Activated CD4-positive, alpha-beta T cell treated with anti-CD3 and anti-CD28 coated beads, Interleukin-2, amount 10 ng/mL, durations not matched to agents 7 days and 5 days (primary cell): ENCODE measurements at regions not wholly inside any gene's neighbourhood (a gene's known extent, or its start where the extent isn't known, plus 50 kb on each side); places are given as distances from the start of the nearest gene placed in this dataset.
A peak's percentile ranks its signal among the peaks of the same experiment; 100 is the strongest.
"Not testable (repeated sequence)": the region's sequence is repeated elsewhere in the genome, so short reads cannot be mapped to it uniquely, and the experiment has no call there.

Experiments
- CTCF ChIA-PET: fragments of 350-600 bp; sonication (Branson Sonifier 250); formaldehyde crosslinking; loops from one replicate; lab custom pipeline; 2021; ENCODE audit warnings: antibody characterized with exemption; lab: Charles Lee
- POLR2A ChIA-PET: fragments of 350-600 bp; sonication (Branson Sonifier 250); formaldehyde crosslinking; loops from one replicate; lab custom pipeline; 2021; ENCODE audit warnings: antibody characterized with exemption; lab: Charles Lee
- DNase-seq: peaks from one replicate; pipeline ENCODE4 v3.0.0-alpha.2; 2020
- H3K27ac Mint-ChIP-seq: one replicate; pipeline ENCODE4 v1.8.0; 2021; ENCODE audit warnings: mild to moderate bottlenecking, moderate library complexity, mixed read lengths
- H3K27me3 Mint-ChIP-seq: one replicate; pipeline ENCODE4 v1.8.0; 2021; ENCODE audit warnings: mixed read lengths
- H3K36me3 Mint-ChIP-seq: one replicate; pipeline ENCODE4 v1.8.0; 2021; ENCODE audit warnings: low read depth, mixed read lengths
- H3K4me1 Mint-ChIP-seq: one replicate; pipeline ENCODE4 v1.8.0; 2021; ENCODE audit warnings: mixed read lengths
- H3K4me3 Mint-ChIP-seq: one replicate; pipeline ENCODE4 v1.8.0; 2021; ENCODE audit warnings: mild to moderate bottlenecking, moderate library complexity, mixed read lengths
- H3K9me3 Mint-ChIP-seq: one replicate; pipeline ENCODE4 v1.8.0; 2021; ENCODE audit warnings: mixed read lengths

DNA sequence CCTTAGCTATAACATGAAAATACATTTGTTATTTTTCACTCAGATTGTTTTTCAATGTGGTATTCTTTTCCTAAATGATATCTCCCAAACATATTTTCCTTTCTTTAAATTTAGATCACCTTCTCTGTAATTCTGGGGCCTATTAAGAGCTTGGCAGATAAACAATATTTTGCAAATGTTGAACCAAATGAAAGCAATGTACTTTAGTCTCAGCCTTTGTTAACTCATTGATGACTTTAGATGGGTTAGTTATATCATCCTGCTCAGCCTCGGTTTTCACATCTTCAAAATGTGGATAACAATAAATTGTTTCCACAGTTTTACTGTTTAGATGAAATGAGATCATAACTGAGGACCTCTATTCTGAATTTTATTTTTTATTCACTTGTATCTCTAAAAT, 1205.2 kb downstream of the SUCLG1 start:
- POLR2A ChIA-PET, result no interaction called here
- Mint-ChIP-seq H3K27me3 (no peaks in the 10 kb centered on the region), H3K36me3 (no peaks in the 10 kb centered on the region), H3K9me3 (no peaks in the 10 kb centered on the region), H3K4me3 (no peak overlapping the region), H3K4me1 (no peaks in the 10 kb centered on the region), H3K27ac (no peak overlapping the region)
- no peak for DNase-seq
- CTCF ChIA-PET, result no interaction called here

DNA sequence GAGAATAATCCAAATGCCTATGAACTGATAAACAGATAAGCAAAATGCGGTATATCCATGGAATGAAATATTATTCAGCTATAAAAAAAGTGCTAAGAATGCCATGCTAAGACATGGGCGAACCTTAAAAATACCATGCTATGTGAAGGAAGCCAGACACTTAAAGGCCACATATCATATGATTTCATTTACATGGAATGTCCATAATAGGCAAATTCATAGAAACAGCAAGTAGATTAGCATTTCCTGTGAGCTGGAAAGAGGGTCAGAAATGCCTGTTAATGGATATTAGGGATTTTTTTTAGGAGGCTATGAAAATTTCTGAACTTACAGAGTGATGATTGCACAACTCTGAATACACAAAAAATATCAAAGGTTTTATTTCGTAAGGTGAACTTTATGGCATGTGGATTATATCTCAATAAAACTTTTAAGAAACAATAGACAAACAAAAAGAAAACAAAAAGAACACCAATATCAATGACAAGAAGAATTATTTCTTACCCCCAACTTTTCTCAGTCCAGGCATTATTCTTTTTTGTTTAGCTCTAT, 1207.7 kb downstream of the SUCLG1 start:
- no peaks in the 10 kb centered on the region for H3K27me3 Mint-ChIP-seq
- H3K36me3 Mint-ChIP-seq, result no peaks in the 10 kb centered on the region
- no peaks in the 10 kb centered on the region for H3K4me1 Mint-ChIP-seq
- ChIA-PET CTCF (no interaction called here), POLR2A (no interaction called here)
- peaks cover 11% of the 10 kb centered on the region for H3K9me3 Mint-ChIP-seq
- no peak overlapping the region for H3K4me3 Mint-ChIP-seq
- H3K27ac Mint-ChIP-seq, result no peak overlapping the region
- no peak for DNase-seq

DNA sequence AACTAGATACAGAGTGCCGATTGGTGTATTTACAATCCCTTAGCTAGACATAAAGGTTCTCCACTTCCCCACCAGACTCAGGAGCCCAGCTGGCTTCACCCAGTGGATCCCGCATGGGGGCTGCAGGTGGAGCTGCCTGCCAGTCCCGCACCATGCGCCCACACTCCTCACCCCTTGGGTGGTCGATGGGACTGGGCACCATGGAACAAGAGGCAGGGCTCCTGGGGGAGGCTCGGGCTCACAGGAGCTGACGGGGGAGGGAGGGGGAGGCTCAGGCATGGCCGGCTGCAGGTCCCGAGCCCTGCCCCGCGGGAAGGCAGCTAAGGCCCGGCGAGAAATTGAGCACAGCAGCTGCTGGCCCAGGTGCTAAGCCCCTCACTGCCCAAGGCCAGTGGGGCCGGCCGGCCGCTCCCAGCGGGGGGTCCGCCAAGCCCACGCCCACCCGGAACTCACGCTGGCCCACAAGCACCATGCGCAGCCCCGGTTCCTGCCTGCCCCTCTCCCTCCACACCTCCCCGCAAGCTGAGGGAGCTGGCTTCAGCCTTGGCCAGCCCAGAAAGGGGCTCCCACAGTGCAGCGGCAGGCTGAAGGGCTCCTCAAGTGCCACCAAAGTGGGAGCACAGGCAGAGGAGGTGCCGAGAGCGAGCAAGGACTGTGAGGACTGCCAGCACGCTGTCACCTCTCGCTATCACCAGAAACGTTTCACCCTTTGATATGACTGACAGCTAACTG, 1213.1 kb downstream of the SUCLG1 start:
- H3K9me3 Mint-ChIP-seq, result peaks cover 11% of the 10 kb centered on the region
- DNase-seq, H3K4me3 Mint-ChIP-seq, H3K27ac Mint-ChIP-seq, CTCF ChIA-PET, H3K27me3 Mint-ChIP-seq, H3K36me3 Mint-ChIP-seq, H3K4me1 Mint-ChIP-seq: not testable (repeated sequence)
- POLR2A ChIA-PET, result interaction anchor here (0.6 kb wide), 1 partner anchor 924 kb away, joined by 3 read pairs; no protein-coding TSS in a partner anchor

DNA sequence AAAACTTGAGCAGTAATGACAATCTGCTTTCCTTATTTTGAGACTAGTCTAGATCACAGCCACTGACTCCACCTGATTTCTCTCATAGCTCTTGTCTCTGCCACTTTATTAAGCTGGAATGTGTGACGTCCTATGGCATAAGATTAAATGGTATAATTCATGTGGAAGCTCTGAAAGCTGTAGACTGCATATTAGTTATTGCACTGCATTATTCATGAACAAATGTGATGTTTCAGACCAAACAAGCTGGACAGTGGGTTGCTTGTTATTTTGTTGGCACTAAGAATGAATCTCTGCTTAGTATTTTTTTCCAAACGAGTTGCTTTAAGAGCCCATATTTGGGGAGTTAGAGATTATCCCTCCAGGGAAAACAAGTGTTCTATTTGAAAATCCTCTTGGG, 1218.5 kb downstream of the SUCLG1 start:
- H3K27me3 Mint-ChIP-seq, result no peaks in the 10 kb centered on the region

GRCh38 chr2:83238111-83238510, 1221.0 kb downstream of the SUCLG1 start:
- Mint-ChIP-seq H3K4me1 (no peaks in the 10 kb centered on the region), H3K36me3 (no peaks in the 10 kb centered on the region), H3K4me3 (no peak overlapping the region), H3K27ac (no peak overlapping the region), H3K27me3 (no peaks in the 10 kb centered on the region), H3K9me3 (peaks cover 2% of the 10 kb centered on the region)
- ChIA-PET POLR2A (no interaction called here), CTCF (no interaction called here)
- no peak for DNase-seq

More for the DNA sequence above, 1218.5 kb downstream of the SUCLG1 start:
- H3K9me3 Mint-ChIP-seq, result no peaks in the 10 kb centered on the region
- CTCF ChIA-PET, result no interaction called here
- no peak overlapping the region for H3K4me3 Mint-ChIP-seq
- no peaks in the 10 kb centered on the region for H3K4me1 Mint-ChIP-seq
- DNase-seq, result no peak
- POLR2A ChIA-PET, result no interaction called here
- H3K36me3 Mint-ChIP-seq, result no peaks in the 10 kb centered on the region
- no peak overlapping the region for H3K27ac Mint-ChIP-seq

GRCh38 chr2:83234246-83234645, 1224.8 kb downstream of the SUCLG1 start:
- Mint-ChIP-seq H3K27me3 (no peaks in the 10 kb centered on the region), H3K4me3 (no peak overlapping the region), H3K36me3 (no peaks in the 10 kb centered on the region), H3K4me1 (no peaks in the 10 kb centered on the region), H3K9me3 (peaks cover 2% of the 10 kb centered on the region), H3K27ac (no peak overlapping the region)
- POLR2A ChIA-PET, result no interaction called here
- DNase-seq, result no peak
- CTCF ChIA-PET, result no interaction called here

- Mint-ChIP-seq H3K4me3 (no peak overlapping the region), H3K9me3 (peaks cover 2% of the 10 kb centered on the region), H3K36me3 (no peaks in the 10 kb centered on the region), H3K27me3 (no peaks in the 10 kb centered on the region), H3K27ac (no peak overlapping the region), H3K4me1 (no peaks in the 10 kb centered on the region)
- no peak for DNase-seq
- ChIA-PET POLR2A (no interaction called here), CTCF (no interaction called here)
Measured at GRCh38 chr2:83233781-83234180, 1225.3 kb downstream of the SUCLG1 start.

- POLR2A ChIA-PET, result no interaction called here
- Mint-ChIP-seq H3K4me1 (no peaks in the 10 kb centered on the region), H3K27me3 (no peaks in the 10 kb centered on the region), H3K36me3 (no peaks in the 10 kb centered on the region), H3K9me3 (peaks cover 2% of the 10 kb centered on the region), H3K27ac (no peak overlapping the region), H3K4me3 (no peak overlapping the region)
- CTCF ChIA-PET, result no interaction called here
- DNase-seq, result no peak
Measured at GRCh38 chr2:83233326-83233725, 1225.8 kb downstream of the SUCLG1 start.

GRCh38 chr2:83229443-83229842, 1229.6 kb downstream of the SUCLG1 start:
- no peaks in the 10 kb centered on the region for H3K4me1 Mint-ChIP-seq
- peaks cover 2% of the 10 kb centered on the region for H3K9me3 Mint-ChIP-seq
- no peaks in the 10 kb centered on the region for H3K27me3 Mint-ChIP-seq
- DNase-seq, result no peak
- H3K4me3 Mint-ChIP-seq, result no peak overlapping the region
- no peaks in the 10 kb centered on the region for H3K36me3 Mint-ChIP-seq
- ChIA-PET POLR2A (no interaction called here), CTCF (no interaction called here)
- peak overlapping the region; percentile 16 for H3K27ac Mint-ChIP-seq

DNA sequence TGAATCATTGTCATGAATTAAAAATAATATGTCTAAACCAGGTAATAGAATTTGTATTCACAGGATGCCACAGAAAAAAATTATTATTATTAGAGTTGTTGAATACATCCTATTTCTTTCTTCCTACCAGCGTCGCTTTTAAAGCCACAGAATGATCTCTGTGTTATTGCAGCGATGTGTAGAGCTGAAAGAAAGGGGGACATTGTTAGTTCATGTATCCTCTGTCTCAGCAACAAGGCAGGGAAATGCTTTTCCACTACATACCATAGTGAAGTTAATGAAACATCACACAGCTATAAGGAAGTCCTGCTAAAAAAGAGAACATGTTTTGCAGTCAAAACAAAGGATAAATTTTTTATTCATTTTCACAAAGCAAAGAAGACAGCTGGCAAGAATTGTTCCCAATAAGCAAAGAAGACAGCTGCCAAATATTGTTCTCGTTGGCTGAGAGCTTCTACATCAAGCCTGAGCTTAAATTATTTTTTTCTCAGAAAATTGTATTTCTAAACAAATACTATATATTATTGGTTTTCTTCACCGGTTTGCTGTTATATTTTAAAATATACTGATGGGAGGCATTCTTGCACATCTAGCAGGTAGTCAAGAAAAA, 1234.4 kb downstream of the SUCLG1 start:
- no peak overlapping the region for H3K27ac Mint-ChIP-seq
- no peaks in the 10 kb centered on the region for H3K4me1 Mint-ChIP-seq
- CTCF ChIA-PET, result no interaction called here
- no peaks in the 10 kb centered on the region for H3K36me3 Mint-ChIP-seq
- H3K9me3 Mint-ChIP-seq, result no peaks in the 10 kb centered on the region
- POLR2A ChIA-PET, result no interaction called here
- no peak for DNase-seq
- no peaks in the 10 kb centered on the region for H3K27me3 Mint-ChIP-seq
- H3K4me3 Mint-ChIP-seq, result no peak overlapping the region

DNA sequence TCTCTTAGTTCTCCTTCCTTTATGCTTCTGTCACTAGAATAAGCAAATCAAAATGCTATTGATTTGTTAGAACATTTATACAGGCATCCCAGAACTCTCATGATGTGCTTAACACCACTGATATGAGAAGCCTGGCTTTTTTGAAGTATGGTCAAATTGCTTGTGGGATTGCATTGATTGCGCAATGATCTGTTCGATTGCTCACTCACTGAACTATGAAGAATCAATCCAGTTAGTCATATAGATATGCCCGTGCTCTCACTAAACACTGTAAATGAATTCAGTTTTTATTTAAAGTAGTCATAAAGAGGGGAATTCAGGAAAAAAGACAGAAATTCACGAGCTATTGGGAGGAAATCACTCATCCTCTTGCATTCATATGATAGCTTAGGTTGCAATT, 1237.8 kb downstream of the SUCLG1 start:
- POLR2A ChIA-PET, result no interaction called here
- no peaks in the 10 kb centered on the region for H3K4me1 Mint-ChIP-seq
- H3K9me3 Mint-ChIP-seq, result no peaks in the 10 kb centered on the region
- no peak overlapping the region for H3K4me3 Mint-ChIP-seq
- no peaks in the 10 kb centered on the region for H3K36me3 Mint-ChIP-seq
- no peak overlapping the region for H3K27ac Mint-ChIP-seq
- CTCF ChIA-PET, result no interaction called here
- no peak for DNase-seq
- no peaks in the 10 kb centered on the region for H3K27me3 Mint-ChIP-seq

- Mint-ChIP-seq H3K4me1 (no peaks in the 10 kb centered on the region), H3K4me3 (no peak overlapping the region), H3K36me3 (no peaks in the 10 kb centered on the region), H3K27me3 (no peaks in the 10 kb centered on the region), H3K9me3 (no peaks in the 10 kb centered on the region), H3K27ac (no peak overlapping the region)
- ChIA-PET CTCF (no interaction called here), POLR2A (no interaction called here)
- no peak for DNase-seq
Measured at GRCh38 chr2:83217854-83218253, 1241.2 kb downstream of the SUCLG1 start.

DNA sequence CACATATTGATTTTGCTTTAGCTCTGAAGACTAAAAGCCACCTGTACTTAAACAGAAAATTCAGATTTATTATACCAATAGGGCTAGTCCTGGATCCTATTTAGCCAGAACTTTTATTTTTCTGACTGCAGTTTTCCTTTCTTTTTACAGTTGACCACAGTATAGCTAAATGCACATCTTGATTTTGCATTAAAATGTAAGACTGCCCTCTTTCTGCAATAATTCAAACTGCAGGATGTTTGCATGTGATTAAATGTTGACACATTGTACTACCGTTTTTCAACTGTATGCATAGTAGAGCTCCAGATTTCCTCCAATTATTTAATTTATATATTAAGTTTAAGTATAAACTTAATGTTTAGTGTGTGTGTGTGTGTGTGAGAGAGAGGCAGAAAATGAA, 1262.9 kb downstream of the SUCLG1 start:
- Mint-ChIP-seq H3K27me3 (no peaks in the 10 kb centered on the region), H3K9me3 (no peaks in the 10 kb centered on the region), H3K4me1 (no peaks in the 10 kb centered on the region), H3K36me3 (no peaks in the 10 kb centered on the region), H3K27ac (no peak overlapping the region), H3K4me3 (no peak overlapping the region)
- CTCF ChIA-PET, result no interaction called here
- no peak for DNase-seq
- POLR2A ChIA-PET, result no interaction called here
